Brain microvascular endothelial cell (primary cell): ENCODE measurements at regions not wholly inside any gene's neighbourhood (a gene's known extent, or its start where the extent isn't known, plus 50 kb on each side); places are given as distances from the start of the nearest gene placed in this dataset.

Experiments
- DNase-seq: peaks from one replicate; pipeline ENCODE4 v3.0.0-alpha.2; 2020
- H3K27ac ChIP-seq: fragments of 250-450 bp; sonication (Bioruptor Pico); 2 replicates; pipeline ENCODE4 v1.5.1; 2020; ENCODE audit warnings: mild to moderate bottlenecking, moderate library complexity
- H3K27me3 ChIP-seq: fragments of 250-450 bp; sonication (Bioruptor Pico); replicated peaks from 2 replicates; pipeline ENCODE4 v1.5.1; 2020; ENCODE audit warnings: mild to moderate bottlenecking
- H3K36me3 ChIP-seq: fragments of 250-450 bp; sonication (Bioruptor Pico); replicated peaks from 2 replicates; pipeline ENCODE4 v1.5.1; 2020; ENCODE audit warnings: mild to moderate bottlenecking
- H3K4me3 ChIP-seq: 2 replicates; pipeline ENCODE4 v1.5.1; 2011; ENCODE audit warnings: low read depth, mild to moderate bottlenecking, control low read depth, low read length, moderate library complexity
- CTCF ChIP-seq: IDR thresholded peaks from 2 replicates; pipeline ENCODE4 v1.5.1; 2011; ENCODE audit warnings: low read depth, mild to moderate bottlenecking, moderate library complexity, low read length, control low read depth, inconsistent platforms; ENCODE audit errors: missing control alignments
- in situ Hi-C: cut with HindIII; loops from 2 replicates; pipeline ENCODE4 v1.10.0; 2017; ENCODE audit warnings: low sequenced_read_pairs, low pct_ligation_motif_present

GRCh38 chr18:77651441-77651840, 401.8 kb downstream of the GALR1 start:
- in situ Hi-C loops = no loop called here
- H3K36me3 ChIP-seq = no peaks in the 10 kb centered on the region
- H3K27ac ChIP-seq = no peak overlapping the region

GRCh38 chr18:77653792-77654191, 404.1 kb downstream of the GALR1 start:
- in situ Hi-C loops = no loop called here
- no peaks in the 10 kb centered on the region for H3K36me3 ChIP-seq
- H3K27me3 ChIP-seq = no peaks in the 10 kb centered on the region
- no peak for TF ChIP-seq CTCF
- no peak for DNase-seq
- no peak overlapping the region for H3K4me3 ChIP-seq
- no peak overlapping the region for H3K27ac ChIP-seq

More at GRCh38 chr18:77651441-77651840, 401.8 kb downstream of the GALR1 start:
- H3K27me3 ChIP-seq = no peaks in the 10 kb centered on the region
- no peak for DNase-seq
- no peak overlapping the region for H3K4me3 ChIP-seq
- TF ChIP-seq CTCF = no peak

- Histone ChIP-seq H3K27ac (no peak overlapping the region), H3K4me3 (no peak overlapping the region), H3K36me3 (no peaks in the 10 kb centered on the region), H3K27me3 (no peaks in the 10 kb centered on the region)
- no peak for TF ChIP-seq CTCF
- in situ Hi-C loops = no loop called here
- DNase-seq = no peak
Observed at GRCh38 chr18:77654302-77654701, 404.7 kb downstream of the GALR1 start.

- TF ChIP-seq CTCF = no peak
- Histone ChIP-seq H3K36me3 (no peaks in the 10 kb centered on the region), H3K27me3 (no peaks in the 10 kb centered on the region), H3K27ac (no peak overlapping the region), H3K4me3 (no peak overlapping the region)
- DNase-seq = no peak
- in situ Hi-C loops = no loop called here
Observed at GRCh38 chr18:77657651-77658298, 408.1 kb downstream of the GALR1 start.

- no peak for TF ChIP-seq CTCF
- DNase-seq = no peak
- Histone ChIP-seq H3K4me3 (no peak overlapping the region), H3K27ac (no peak overlapping the region), H3K27me3 (no peaks in the 10 kb centered on the region), H3K36me3 (no peaks in the 10 kb centered on the region)
- in situ Hi-C loops = no loop called here
Observed at GRCh38 chr18:77658299-77658662, 408.6 kb downstream of the GALR1 start.
